ENCODE measurements at regions not wholly inside any gene's neighbourhood (a gene's known extent, or its start where the extent isn't known, plus 50 kb on each side); places are given as distances from the start of the nearest gene placed in this dataset.

DNA sequence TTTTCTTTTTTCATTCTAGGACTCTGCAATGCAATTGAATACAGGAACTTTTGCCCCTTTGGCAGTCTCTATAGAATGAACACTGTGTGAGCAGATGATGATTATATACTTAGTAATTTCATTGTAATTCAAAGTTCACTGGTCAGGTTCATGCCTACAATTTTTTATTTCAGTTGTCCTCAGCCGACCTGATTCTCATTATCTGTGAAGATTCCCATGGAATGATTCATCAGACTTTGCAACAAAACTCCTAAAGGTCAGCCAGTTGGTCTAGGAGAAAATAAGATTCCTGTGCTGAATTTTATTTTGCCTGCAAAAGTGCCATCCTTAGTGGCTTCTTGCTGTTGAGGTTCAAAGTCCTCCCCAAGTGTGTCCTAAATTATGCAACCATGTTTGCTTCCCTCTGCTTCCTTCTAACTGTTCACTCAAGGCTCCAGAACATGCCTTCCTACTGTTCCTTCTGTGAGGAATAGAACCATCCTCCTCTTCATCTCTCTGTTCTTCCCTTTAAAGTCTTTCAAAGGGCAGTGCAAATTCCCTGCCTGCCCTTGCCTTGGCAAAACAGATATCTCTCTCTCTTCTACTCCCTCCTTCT lies 194.2 kb upstream of the CNR1 start:
- H3K27ac ChIP-seq = no peak overlapping the region
- TF ChIP-seq, protein P1, sequence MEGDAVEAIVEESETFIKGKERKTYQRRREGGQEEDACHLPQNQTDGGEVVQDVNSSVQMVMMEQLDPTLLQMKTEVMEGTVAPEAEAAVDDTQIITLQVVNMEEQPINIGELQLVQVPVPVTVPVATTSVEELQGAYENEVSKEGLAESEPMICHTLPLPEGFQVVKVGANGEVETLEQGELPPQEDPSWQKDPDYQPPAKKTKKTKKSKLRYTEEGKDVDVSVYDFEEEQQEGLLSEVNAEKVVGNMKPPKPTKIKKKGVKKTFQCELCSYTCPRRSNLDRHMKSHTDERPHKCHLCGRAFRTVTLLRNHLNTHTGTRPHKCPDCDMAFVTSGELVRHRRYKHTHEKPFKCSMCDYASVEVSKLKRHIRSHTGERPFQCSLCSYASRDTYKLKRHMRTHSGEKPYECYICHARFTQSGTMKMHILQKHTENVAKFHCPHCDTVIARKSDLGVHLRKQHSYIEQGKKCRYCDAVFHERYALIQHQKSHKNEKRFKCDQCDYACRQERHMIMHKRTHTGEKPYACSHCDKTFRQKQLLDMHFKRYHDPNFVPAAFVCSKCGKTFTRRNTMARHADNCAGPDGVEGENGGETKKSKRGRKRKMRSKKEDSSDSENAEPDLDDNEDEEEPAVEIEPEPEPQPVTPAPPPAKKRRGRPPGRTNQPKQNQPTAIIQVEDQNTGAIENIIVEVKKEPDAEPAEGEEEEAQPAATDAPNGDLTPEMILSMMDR (conservative IDR thresholded peaks at IDR 0.05) = no peak
- TF ChIP-seq ZFX (IDR thresholded peaks at IDR 0.05) = no peak

DNA sequence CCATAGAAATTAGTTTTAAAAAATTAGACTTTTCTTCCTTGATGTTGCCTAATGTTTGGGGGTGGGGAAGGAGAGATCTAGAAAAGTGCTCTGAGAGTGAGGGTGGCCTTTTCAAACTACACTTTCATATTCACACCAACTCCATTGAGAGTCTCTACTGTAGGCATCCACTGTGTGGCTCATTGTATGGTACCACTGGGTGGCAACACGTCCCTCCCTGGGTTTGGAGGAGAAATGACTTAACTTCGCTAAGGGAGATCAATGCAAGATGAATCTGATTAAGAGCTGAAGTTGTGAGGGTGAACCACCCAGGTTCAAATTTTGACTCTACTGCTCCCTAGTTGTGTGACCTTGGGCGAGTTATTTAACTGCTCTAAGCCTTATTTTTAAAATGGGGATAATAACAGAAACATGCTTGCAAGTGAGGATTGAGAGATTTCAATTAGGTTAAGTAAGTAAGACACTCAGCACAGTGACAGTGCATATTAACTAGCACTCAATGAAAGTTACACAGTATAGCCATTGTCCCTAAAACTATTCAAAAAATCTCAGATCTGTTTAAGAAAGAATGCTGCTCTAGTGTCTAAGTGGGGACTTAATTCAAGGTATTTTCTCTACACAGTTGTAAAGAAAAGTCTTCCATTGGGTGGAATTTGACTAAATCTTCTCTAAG lies 193.5 kb upstream of the CNR1 start:
- H3K27ac ChIP-seq = no peak overlapping the region
- no peak for TF ChIP-seq ZFX (IDR thresholded peaks at IDR 0.05)
- TF ChIP-seq, protein P1 (conservative IDR thresholded peaks at IDR 0.05) = no peak

DNA sequence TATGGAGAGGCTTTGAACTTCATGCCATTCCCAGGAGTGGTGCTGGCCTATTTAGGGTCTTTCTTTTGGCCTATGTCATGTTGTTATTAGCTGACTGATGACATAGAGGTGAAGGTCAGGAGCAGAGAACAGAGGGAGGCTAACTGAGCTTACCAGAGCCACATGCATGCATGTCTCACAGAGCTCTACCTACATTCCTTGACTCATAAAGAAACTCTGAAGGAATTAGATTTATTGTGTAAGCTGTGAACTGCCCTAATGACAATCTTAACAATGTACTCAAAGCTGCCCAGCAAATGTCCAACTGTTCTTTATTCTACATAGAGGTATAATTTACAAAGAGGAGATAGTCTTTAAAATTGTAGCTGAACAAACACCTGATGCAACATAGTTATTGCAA lies 192.7 kb upstream of the CNR1 start:
- H3K27ac ChIP-seq = no peak overlapping the region
- TF ChIP-seq ZFX (IDR thresholded peaks at IDR 0.05) = no peak
- TF ChIP-seq, protein P1 (conservative IDR thresholded peaks at IDR 0.05) = no peak

DNA sequence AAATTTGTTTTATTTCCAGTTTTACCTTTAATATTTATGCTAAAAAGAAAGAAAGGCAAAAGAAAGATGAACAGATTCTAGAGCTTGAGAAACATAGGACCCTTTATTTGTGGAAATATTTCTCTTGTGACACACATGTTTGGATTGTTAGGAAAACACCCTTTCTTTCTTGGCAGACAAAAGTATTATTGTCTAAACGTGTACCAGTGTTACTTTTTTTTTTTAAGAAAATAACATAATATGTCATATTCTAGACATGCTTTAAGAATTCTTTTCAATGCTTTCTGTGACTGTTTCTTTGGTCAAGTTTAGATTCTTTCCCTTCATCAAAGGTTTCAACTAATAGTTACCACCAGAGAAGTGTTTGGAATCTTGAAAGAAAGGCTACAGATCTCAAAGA lies 183.4 kb upstream of the CNR1 start:
- TF ChIP-seq, protein P1 (conservative IDR thresholded peaks at IDR 0.05) = no peak
- TF ChIP-seq ZFX (IDR thresholded peaks at IDR 0.05) = no peak
- no peak overlapping the region for H3K27ac ChIP-seq

DNA sequence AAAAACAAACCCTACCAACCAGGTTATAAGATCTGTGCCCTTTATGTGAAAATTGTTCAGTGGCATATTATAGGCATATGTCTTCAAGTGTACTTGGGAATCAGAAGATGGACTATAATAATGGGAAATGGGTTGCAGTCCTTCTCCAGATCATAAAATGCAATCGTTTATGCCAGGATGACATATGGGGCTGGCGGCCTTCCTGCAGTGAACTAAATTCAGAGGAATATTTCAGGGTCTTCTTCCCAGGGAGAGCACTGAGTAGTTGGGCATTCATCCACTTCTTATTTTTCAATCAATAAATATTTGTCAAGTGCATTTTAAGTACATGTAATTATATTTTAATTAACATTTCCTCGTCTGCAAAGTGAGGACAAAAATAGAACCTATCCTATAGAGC lies 176.2 kb upstream of the CNR1 start:
- TF ChIP-seq, protein P1 (conservative IDR thresholded peaks at IDR 0.05) = no peak
- TF ChIP-seq ZFX (IDR thresholded peaks at IDR 0.05) = no peak

DNA sequence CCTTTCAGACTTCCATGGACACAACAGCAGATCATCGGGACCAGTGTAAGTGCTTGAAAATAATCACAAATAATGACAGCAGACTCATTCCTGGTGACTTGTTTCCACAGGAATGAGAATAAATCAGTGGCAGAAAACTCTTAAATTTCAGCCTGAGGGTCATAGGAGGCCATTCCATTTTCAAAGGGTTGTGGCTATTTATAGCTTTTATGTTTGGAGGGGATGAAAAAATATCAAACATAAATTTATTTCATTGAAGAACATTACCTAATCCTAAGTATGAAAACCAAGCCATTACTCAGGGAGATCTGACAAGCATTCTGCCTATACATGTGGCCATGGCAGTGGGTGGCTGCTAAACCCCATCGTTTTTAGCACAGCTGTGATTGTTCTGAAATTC lies 173.6 kb upstream of the CNR1 start:
- H3K27ac ChIP-seq = no peak overlapping the region
- no peak for TF ChIP-seq ZFX (IDR thresholded peaks at IDR 0.05)
- TF ChIP-seq, protein P1 (conservative IDR thresholded peaks at IDR 0.05) = no peak

More for the DNA sequence above, 176.2 kb upstream of the CNR1 start:
- no peak overlapping the region for H3K27ac ChIP-seq

DNA sequence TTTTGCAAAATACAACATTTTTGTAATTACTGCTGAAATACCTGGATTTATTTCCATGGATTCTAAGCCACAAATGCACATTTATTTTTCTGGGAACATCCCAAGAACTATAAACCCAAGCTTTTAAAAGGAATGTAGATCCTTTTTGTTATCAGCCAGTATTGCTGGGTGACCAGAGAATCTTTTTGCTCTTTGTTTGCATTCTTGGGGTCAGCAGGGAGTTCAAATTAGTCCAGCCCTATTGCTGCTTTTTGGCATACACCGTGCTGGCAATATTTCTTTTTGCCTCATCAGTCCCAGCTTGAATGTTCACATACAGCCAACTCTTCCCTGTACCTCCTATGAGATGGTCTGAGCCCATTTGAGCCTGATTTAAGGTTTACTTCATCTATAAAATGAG lies 155.2 kb upstream of the CNR1 start:
- no peak overlapping the region for H3K27ac ChIP-seq
- TF ChIP-seq ZFX (IDR thresholded peaks at IDR 0.05) = no peak
- TF ChIP-seq, protein P1 (conservative IDR thresholded peaks at IDR 0.05) = no peak
